Mononuclear cell (primary cell): ENCODE measurements at regions not wholly inside any gene's neighbourhood (a gene's known extent, or its start where the extent isn't known, plus 50 kb on each side); places are given as distances from the start of the nearest gene placed in this dataset.

Experiments used
- H3K27me3 ChIP-seq: 2 replicates; pipeline ENCODE4 v1.6.0; 2011; ENCODE audit warnings: low read length, control low read depth; ENCODE audit not compliant: insufficient read depth
- H3K4me1 ChIP-seq: 2 replicates; pipeline ENCODE4 v1.5.1; 2011; ENCODE audit warnings: mild to moderate bottlenecking, low read length, control low read depth; ENCODE audit not compliant: insufficient read depth
- H3K4me3 ChIP-seq: 2 replicates; pipeline ENCODE4 v1.5.1; 2011; ENCODE audit warnings: mild to moderate bottlenecking, low read length, moderate library complexity
- H3K9me3 ChIP-seq: 2 replicates; pipeline ENCODE4 v1.5.1; 2011; ENCODE audit warnings: low read depth, mild to moderate bottlenecking, control low read depth, low read length

- Histone ChIP-seq H3K9me3 (no peaks in the 10 kb centered on the region), H3K27me3 (no peaks in the 10 kb centered on the region), H3K4me1 (no peaks in the 10 kb centered on the region), H3K4me3 (no peak overlapping the region)
These were observed 160.6 kb downstream of the GADD45G start for GRCh38 chr9:89765211-89765946.

GRCh38 chr9:89766991-89767390 is 162.2 kb downstream of the GADD45G start:
- Histone ChIP-seq H3K4me1 (no peaks in the 10 kb centered on the region), H3K4me3 (no peak overlapping the region), H3K9me3 (no peaks in the 10 kb centered on the region), H3K27me3 (no peaks in the 10 kb centered on the region)

DNA sequence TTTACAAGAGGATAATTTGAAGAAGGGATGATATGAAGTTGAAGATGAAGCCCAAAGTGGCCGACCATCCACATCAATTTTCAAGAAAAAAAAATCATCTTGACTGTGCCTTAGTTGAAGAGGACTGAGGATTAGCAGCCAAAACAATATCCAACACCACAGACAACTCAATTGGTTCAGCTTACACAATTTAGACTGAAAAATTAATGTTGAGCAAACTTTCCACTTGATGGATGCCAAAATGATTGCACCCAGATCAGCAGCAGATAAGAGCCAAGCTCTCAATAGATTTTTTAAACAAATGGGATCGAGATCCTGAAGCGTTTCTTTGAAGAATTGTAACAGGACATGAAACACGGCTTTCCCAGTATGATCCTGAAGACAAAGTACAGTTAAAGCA is 163.2 kb downstream of the GADD45G start:
- Histone ChIP-seq H3K9me3 (no peaks in the 10 kb centered on the region), H3K4me1 (no peaks in the 10 kb centered on the region), H3K27me3 (no peaks in the 10 kb centered on the region), H3K4me3 (no peak overlapping the region)

DNA sequence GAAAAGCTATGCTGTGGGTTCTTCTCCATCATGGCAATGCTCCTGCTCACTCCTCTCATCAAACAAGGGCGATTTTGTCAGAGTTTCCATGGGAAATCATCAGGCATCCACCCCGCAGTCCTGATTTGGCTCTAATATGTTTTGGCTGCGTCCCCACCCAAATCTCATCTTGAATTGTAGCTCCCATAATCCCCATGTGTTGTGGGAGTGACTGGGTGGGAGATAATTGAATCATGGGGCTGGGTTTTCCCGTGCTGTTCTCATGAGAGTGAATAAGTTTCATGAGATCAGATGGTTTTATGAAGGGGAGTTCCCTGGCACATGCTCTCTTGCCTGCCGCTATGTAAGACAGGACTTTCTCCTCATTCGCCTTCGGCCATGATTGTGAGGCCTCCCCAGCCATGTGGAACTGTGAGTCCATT is 163.8 kb downstream of the GADD45G start:
- H3K4me3 ChIP-seq: no peak overlapping the region
- no peaks in the 10 kb centered on the region for H3K4me1 ChIP-seq

DNA sequence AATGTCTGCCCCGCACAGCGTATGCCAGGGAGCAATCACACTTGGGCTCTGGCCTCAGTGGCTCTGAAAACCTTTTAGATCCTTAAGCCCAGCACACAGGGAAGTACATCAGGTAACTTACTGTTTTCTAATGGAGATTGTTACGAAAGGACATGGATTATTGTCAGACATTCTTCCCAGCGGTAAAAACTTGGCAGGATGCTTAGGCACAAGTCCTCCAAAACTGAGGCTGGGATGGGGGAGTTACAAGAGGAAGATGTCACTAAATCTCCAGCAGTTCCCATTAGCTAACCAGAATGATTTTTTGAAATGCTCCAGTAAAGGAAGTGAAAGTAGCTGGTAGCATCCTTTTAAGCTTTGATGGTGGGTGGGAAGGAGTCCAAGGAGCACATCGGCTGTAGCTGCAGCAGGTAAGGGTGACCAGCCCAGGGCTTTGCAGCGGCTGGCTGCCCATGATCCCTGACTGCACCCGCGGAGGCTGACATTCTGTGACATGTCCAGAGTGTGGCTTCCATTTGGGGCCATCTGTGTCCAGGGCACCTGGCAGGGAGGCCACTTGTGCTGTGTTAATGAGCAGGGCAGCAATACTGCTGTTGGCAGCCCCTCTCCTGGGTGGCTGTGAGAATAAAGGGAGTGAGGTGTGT is 165.8 kb downstream of the GADD45G start:
- Histone ChIP-seq H3K27me3 (no peaks in the 10 kb centered on the region), H3K4me3 (no peak overlapping the region), H3K4me1 (no peaks in the 10 kb centered on the region), H3K9me3 (no peaks in the 10 kb centered on the region)

More for the DNA sequence above, 163.8 kb downstream of the GADD45G start:
- Histone ChIP-seq H3K9me3 (no peaks in the 10 kb centered on the region), H3K27me3 (no peaks in the 10 kb centered on the region)

DNA sequence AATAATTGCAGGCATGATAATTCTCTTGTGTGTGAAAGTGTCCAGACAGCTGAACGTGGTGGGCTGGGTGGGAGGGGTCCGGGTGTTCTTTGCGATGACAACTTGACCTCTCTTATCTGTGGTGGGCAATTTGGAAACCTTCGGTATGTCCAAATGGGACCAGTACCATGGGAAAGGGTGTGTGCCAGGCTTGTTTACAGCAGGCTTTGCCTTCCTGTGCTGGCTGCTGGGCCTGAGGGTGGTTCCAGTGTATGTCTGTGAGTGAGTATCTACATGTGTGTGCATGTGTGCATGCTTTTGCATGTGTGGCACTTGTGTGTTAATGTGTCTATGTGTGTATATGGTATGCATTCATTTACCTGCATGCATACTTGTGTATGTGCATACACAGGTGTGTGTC is 166.4 kb downstream of the GADD45G start:
- Histone ChIP-seq H3K9me3 (no peaks in the 10 kb centered on the region), H3K4me3 (no peak overlapping the region), H3K27me3 (no peaks in the 10 kb centered on the region), H3K4me1 (no peaks in the 10 kb centered on the region)

- no peaks in the 10 kb centered on the region for H3K27me3 ChIP-seq
- H3K9me3 ChIP-seq: no peaks in the 10 kb centered on the region
- H3K4me3 ChIP-seq: no peak overlapping the region
- no peaks in the 10 kb centered on the region for H3K4me1 ChIP-seq
These were observed 168.4 kb downstream of the GADD45G start for GRCh38 chr9:89773170-89773569.

DNA sequence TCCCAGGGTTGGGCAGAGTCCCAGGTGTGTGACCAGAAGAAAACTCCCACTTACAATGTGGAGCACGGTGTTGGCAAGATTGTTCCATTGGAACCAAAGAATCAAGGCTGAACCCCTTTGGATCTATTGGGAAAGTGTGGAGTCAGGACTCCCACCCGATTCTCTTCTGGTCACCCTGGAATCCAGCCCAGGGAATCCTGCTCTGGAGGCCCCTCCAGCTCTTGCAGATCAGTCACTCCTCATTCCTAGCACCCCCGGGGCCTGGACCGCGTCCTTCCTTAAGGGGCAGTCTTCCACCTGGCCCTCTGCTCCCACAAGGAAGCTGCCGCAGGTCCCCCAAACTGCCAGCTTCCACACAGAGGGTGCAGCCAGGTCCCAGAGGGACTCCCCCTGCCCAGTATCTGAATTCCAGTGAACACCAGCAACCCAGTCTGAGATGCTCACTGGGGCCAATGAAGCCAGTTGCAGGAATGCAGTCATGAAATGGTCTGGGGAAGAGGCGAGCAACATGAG is 170.1 kb downstream of the GADD45G start:
- Histone ChIP-seq H3K27me3 (no peaks in the 10 kb centered on the region), H3K4me3 (no peak overlapping the region), H3K9me3 (no peaks in the 10 kb centered on the region), H3K4me1 (no peaks in the 10 kb centered on the region)

DNA sequence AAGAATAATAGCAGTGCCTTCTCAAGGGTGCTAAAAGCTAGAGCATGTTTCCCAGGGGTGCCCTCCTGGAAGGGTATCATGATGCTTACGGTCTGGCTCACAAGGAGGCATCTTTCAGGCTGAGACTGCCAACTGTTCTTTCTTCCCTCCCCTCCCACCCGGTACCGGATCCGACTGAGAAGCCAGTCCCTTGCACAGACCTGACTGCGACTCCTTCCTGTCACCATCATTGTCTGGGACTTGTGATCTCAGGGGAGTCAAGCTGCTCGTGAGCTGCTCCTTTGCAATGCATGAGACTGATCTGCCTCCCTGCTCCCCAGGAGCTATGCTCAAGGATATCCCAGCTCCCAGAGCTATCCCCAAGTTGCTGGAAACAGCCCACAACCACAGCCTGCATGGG is 170.8 kb downstream of the GADD45G start:
- Histone ChIP-seq H3K27me3 (no peaks in the 10 kb centered on the region), H3K9me3 (no peaks in the 10 kb centered on the region), H3K4me3 (no peak overlapping the region), H3K4me1 (no peaks in the 10 kb centered on the region)

- H3K4me1 ChIP-seq: peaks cover 9% of the 10 kb centered on the region
- H3K4me3 ChIP-seq: no peak overlapping the region
- no peaks in the 10 kb centered on the region for H3K27me3 ChIP-seq
- H3K9me3 ChIP-seq: no peaks in the 10 kb centered on the region
These were observed 172.1 kb downstream of the GADD45G start for GRCh38 chr9:89776795-89777525.

- no peaks in the 10 kb centered on the region for H3K9me3 ChIP-seq
These were observed 172.7 kb downstream of the GADD45G start for GRCh38 chr9:89777544-89777943.

GRCh38 chr9:89778100-89779090 is 173.6 kb downstream of the GADD45G start:
- Histone ChIP-seq H3K4me3 (no peak overlapping the region), H3K9me3 (no peaks in the 10 kb centered on the region), H3K27me3 (no peaks in the 10 kb centered on the region), H3K4me1 (peaks cover 14% of the 10 kb centered on the region)

More at GRCh38 chr9:89777544-89777943, 172.7 kb downstream of the GADD45G start:
- Histone ChIP-seq H3K4me3 (no peak overlapping the region), H3K4me1 (peaks cover 14% of the 10 kb centered on the region), H3K27me3 (no peaks in the 10 kb centered on the region)

- peaks cover 6% of the 10 kb centered on the region for H3K27me3 ChIP-seq
- no peak overlapping the region for H3K4me3 ChIP-seq
- H3K9me3 ChIP-seq: no peaks in the 10 kb centered on the region
- peaks cover 14% of the 10 kb centered on the region for H3K4me1 ChIP-seq
These were observed 174.8 kb downstream of the GADD45G start for GRCh38 chr9:89779405-89780203.

DNA sequence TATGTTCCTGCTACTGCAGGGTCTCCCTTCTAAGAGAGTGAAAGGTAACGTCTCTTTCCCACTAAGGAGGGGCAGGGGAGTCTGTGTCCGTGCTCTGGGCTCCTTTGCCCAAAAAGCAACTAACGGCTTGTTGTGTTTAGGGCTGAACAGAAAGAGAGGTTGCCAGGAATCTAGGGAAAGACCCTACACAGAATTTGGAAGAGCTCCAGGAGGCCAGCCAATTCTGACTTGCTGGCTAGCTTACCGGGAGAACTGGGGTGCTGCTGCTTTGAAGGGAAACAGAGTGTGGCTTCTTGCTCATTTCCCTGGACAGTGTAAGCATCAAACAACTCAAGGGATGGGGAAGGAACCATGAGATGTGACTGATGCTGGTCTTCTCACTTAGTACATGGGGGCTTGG is 176.1 kb downstream of the GADD45G start:
- Histone ChIP-seq H3K4me3 (no peak overlapping the region), H3K4me1 (peaks cover 14% of the 10 kb centered on the region), H3K9me3 (no peaks in the 10 kb centered on the region), H3K27me3 (peaks cover 8% of the 10 kb centered on the region)
